ENCODE measurements at regions not wholly inside any gene's neighbourhood (a gene's known extent, or its start where the extent isn't known, plus 50 kb on each side); places are given as distances from the start of the nearest gene placed in this dataset.

GRCh38 chr4:118587946-118588345 lies 97.2 kb upstream of the METTL14 start:
- TF ChIP-seq ZNF274 (IDR thresholded peaks at IDR 0.05; ENCODE audit: low read depth, low read length): no peak
- TF ChIP-seq SUZ12 (IDR thresholded peaks at IDR 0.05; ENCODE audit: extremely low read depth, insufficient read depth, insufficient read length): no peak
